ENCODE measurements at regions not wholly inside any gene's neighbourhood (a gene's known extent, or its start where the extent isn't known, plus 50 kb on each side); places are given as distances from the start of the nearest gene placed in this dataset.

DNA sequence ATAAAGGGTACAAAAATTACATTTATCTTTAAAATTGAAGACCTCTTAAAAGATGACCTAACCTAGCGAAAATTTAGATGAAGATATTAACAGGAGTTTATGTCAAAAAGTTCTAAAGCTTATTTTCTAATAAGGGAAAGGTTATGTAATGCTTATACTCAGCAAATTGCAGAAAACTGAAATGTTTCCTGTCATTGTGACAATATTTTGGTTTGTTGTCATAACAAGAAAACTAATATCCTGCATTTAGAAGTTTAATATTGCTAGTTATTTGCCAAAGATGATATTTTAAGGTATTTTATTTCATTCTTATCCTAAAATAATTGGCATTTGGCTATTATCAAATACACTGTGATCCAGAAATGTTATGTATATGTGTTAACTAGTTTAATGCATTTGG lies 294.5 kb downstream of the C3orf38 start:
- DNase-seq (ENCODE audit: low read depth) = no peak
- TF ChIP-seq, protein P1, sequence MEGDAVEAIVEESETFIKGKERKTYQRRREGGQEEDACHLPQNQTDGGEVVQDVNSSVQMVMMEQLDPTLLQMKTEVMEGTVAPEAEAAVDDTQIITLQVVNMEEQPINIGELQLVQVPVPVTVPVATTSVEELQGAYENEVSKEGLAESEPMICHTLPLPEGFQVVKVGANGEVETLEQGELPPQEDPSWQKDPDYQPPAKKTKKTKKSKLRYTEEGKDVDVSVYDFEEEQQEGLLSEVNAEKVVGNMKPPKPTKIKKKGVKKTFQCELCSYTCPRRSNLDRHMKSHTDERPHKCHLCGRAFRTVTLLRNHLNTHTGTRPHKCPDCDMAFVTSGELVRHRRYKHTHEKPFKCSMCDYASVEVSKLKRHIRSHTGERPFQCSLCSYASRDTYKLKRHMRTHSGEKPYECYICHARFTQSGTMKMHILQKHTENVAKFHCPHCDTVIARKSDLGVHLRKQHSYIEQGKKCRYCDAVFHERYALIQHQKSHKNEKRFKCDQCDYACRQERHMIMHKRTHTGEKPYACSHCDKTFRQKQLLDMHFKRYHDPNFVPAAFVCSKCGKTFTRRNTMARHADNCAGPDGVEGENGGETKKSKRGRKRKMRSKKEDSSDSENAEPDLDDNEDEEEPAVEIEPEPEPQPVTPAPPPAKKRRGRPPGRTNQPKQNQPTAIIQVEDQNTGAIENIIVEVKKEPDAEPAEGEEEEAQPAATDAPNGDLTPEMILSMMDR (IDR thresholded peaks at IDR 0.05; ENCODE audit: low read length, missing control alignments) = no peak

DNA sequence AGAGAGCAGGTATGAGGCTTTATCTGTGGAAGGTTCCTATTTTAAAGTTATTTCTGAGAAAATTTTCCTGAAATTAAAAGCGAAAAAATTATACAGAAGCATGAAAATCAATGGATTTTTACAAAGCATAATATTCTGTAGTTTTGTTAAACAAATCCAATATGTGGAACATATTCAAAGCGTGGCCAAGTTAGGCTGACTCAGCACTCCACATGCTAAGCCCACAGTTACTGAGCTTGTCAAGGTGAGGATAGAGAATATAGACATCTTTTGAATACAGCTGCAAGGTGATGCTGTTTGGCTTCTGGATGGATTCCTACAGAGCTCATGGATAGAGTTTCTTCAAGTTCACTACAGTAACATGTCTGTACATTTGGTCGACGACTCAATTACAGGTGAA lies 302.5 kb downstream of the C3orf38 start:
- no peak overlapping the region for H3K4me3 ChIP-seq (replicated peaks; ENCODE audit: low read depth, low read length)
- DNase-seq (ENCODE audit: low read depth) = no peak
- TF ChIP-seq, protein P1 (IDR thresholded peaks at IDR 0.05; ENCODE audit: low read length, missing control alignments) = no peak

More for the DNA sequence above, 294.5 kb downstream of the C3orf38 start:
- no peak overlapping the region for H3K4me3 ChIP-seq (replicated peaks; ENCODE audit: low read depth, low read length)

DNA sequence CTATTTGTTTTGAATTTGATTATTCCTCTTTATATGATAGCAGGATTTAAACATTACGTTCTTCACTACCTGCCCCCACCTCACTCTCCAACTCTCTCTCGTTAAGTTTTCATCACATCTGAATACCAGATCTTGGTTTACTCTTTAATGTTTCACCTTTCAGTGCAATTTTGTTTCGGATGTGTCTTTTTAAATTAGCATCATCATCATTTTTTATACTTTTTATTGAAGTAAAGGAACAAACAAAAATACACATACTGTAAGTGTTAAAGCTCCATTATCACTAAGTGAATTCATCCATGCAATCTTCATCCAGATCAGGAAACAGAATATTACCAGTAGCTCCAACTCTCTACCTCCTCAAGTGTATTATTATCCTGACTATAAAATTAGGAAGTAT lies 310.6 kb downstream of the C3orf38 start:
- no peak for DNase-seq (ENCODE audit: low read depth)
- no peak overlapping the region for H3K4me3 ChIP-seq (replicated peaks; ENCODE audit: low read depth, low read length)
- TF ChIP-seq, protein P1 (IDR thresholded peaks at IDR 0.05; ENCODE audit: low read length, missing control alignments) = no peak

DNA sequence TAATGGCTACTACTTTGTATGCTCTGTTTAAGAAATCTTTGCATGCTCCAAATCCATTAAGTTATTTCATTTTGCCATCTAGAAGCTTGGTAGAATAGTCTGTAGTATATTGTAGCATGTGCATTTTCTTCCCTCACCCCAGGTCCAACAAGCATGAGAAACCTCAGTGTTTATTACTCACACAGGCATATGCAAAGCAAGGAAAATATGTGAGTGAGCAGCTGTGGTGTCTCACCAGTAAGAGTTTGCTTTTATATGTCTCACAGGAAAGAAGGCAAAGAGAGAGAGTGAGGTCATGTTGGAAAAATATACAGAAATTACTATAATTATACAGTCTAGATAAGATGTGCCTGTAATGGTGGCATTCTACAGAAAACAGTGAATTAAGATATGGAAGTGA lies 312.5 kb downstream of the C3orf38 start:
- no peak for DNase-seq (ENCODE audit: low read depth)
- TF ChIP-seq, protein P1 (IDR thresholded peaks at IDR 0.05; ENCODE audit: low read length, missing control alignments) = no peak
- H3K4me3 ChIP-seq (replicated peaks; ENCODE audit: low read depth, low read length) = no peak overlapping the region

DNA sequence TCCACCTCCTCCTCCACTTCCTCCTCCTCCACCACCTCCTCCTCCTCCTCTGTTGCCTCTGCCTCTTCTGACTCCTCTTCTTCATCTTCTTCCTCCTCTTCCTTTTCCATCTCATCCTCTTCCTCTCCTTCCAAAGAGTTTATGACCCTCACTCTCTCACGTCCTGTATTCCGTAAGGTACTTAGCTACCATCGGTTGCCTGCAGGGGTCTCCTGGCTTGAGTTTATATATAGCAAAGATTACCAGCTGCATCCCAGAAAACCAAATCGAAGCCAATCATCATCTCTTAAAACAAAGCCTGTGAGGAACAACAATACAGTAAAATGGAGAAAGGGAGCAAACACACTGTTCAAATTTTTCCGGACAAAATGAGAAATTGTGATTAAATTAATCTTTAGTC lies 317.4 kb downstream of the C3orf38 start:
- TF ChIP-seq, protein P1 (IDR thresholded peaks at IDR 0.05; ENCODE audit: low read length, missing control alignments) = no peak
- no peak for DNase-seq (ENCODE audit: low read depth)
- no peak overlapping the region for H3K4me3 ChIP-seq (replicated peaks; ENCODE audit: low read depth, low read length)

DNA sequence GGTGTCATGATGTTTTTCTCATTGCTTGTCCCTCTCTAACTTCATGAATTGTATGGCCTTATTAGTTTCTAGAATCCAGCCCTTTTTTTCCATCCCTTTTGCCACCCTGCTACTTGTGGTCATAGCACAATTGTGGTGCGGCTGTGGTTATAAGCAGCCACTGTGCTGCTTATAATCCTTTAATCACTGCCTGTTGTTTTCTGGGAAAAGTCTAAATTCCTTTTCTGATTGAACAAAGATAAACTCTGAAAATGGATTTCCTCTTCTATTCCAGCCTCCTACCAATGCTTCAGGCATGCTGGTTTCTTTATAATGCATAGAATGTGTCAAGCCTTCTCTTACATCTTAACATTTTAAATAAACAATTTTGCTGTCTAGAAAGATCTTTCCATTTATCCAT lies 319.5 kb downstream of the C3orf38 start:
- DNase-seq (ENCODE audit: low read depth) = no peak
- TF ChIP-seq, protein P1 (IDR thresholded peaks at IDR 0.05; ENCODE audit: low read length, missing control alignments) = no peak

DNA sequence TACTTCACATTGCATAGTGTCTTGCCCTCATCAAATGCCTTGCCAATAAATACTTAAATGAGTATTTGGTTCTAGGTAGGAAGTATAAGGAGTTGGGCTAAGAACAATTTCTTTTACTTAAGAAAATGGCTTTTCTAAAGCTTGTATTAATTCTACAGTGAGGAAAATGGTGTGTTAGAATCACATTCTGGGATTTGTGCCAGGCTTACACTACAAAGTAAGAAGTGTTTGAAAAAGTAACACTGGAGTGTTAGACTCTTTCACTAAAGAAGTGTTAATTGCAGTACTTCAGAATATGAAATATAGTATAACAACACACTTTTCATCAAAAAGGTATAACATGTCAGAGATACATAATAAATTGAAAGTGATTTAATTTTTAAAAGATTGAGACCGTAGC lies 328.7 kb downstream of the C3orf38 start:
- H3K4me3 ChIP-seq (replicated peaks; ENCODE audit: low read depth, low read length) = no peak overlapping the region
- no peak for DNase-seq (ENCODE audit: low read depth)
- TF ChIP-seq, protein P1 (IDR thresholded peaks at IDR 0.05; ENCODE audit: low read length, missing control alignments) = no peak

More for the DNA sequence above, 319.5 kb downstream of the C3orf38 start:
- no peak overlapping the region for H3K4me3 ChIP-seq (replicated peaks; ENCODE audit: low read depth, low read length)

Data from fibroblast of pulmonary artery (primary cell).